ENCODE measurements at regions not wholly inside any gene's neighbourhood (a gene's known extent, or its start where the extent isn't known, plus 50 kb on each side); places are given as distances from the start of the nearest gene placed in this dataset.

GRCh38 chr18:67406714-67407113 lies 109.8 kb downstream of the DSEL start:
- Histone ChIP-seq H3K4me1 (ENCODE audit: control insufficient read depth in 5 of 5, insufficient read depth in 5 of 5, low read length in 5 of 5) (no peaks in the 10 kb centered on the region), H3K27me3 (ENCODE audit: control insufficient read depth in 3 of 3, insufficient read depth in 3 of 3, low read length in 2 of 3) (no peaks in the 10 kb centered on the region), H3K27ac (ENCODE audit: low read depth in 1 of 2, low read length in 1 of 2) (no peak overlapping the region), H3K9ac (ENCODE audit: insufficient read depth in 1 of 2, low read length in 2 of 2) (no peak overlapping the region), H3K36me3 (ENCODE audit: control insufficient read depth in 4 of 4, insufficient read depth in 4 of 4, low read length in 4 of 4) (no peaks in the 10 kb centered on the region), H3K9me3 (ENCODE audit: control insufficient read depth in 4 of 4, insufficient read depth in 3 of 4, low read length in 3 of 4) (no peaks in the 10 kb centered on the region), H3K4me3 (no peak overlapping the region)
- TF ChIP-seq CTCF (IDR thresholded peaks at IDR 0.05; ENCODE audit: control extremely low read depth, extremely low read depth): no peak
- ATAC-seq (ENCODE audit: insufficient read depth, low FRiP score) (no peak), DNase-seq (no peak)
- 33 to 53% methylated on average over 2 of the region's 2 CpGs for WGBS, 2 donors

- no peak for TF ChIP-seq CTCF (IDR thresholded peaks at IDR 0.05; ENCODE audit: control extremely low read depth, extremely low read depth)
- Histone ChIP-seq H3K9ac (ENCODE audit: insufficient read depth in 1 of 2, low read length in 2 of 2) (no peak overlapping the region), H3K4me1 (ENCODE audit: control insufficient read depth in 5 of 5, insufficient read depth in 5 of 5, low read length in 5 of 5) (no peaks in the 10 kb centered on the region), H3K4me3 (no peak overlapping the region), H3K27me3 (ENCODE audit: control insufficient read depth in 3 of 3, insufficient read depth in 3 of 3, low read length in 2 of 3) (no peaks in the 10 kb centered on the region), H3K27ac (ENCODE audit: low read depth in 1 of 2, low read length in 1 of 2) (no peak overlapping the region), H3K36me3 (ENCODE audit: control insufficient read depth in 4 of 4, insufficient read depth in 4 of 4, low read length in 4 of 4) (no peaks in the 10 kb centered on the region), H3K9me3 (ENCODE audit: control insufficient read depth in 4 of 4, insufficient read depth in 3 of 4, low read length in 3 of 4) (no peaks in the 10 kb centered on the region)
- 22 to 61% methylated on average over 1 of the region's 1 CpG for WGBS, 2 donors
- ATAC-seq (ENCODE audit: insufficient read depth, low FRiP score) (no peak), DNase-seq (no peak)
These were observed 114.0 kb downstream of the DSEL start for GRCh38 chr18:67402543-67402942.

- H3K27ac ChIP-seq (ENCODE audit: low read depth in 1 of 2, low read length in 1 of 2): no peak overlapping the region
- DNase-seq (no peak), ATAC-seq (ENCODE audit: insufficient read depth, low FRiP score) (no peak)
- 78 to 80% methylated on average over 4 of the region's 4 CpGs for WGBS, 2 donors
- no peaks in the 10 kb centered on the region for H3K4me1 ChIP-seq (ENCODE audit: control insufficient read depth in 5 of 5, insufficient read depth in 5 of 5, low read length in 5 of 5)
- no peaks in the 10 kb centered on the region for H3K27me3 ChIP-seq (ENCODE audit: control insufficient read depth in 3 of 3, insufficient read depth in 3 of 3, low read length in 2 of 3)
- no peaks in the 10 kb centered on the region for H3K36me3 ChIP-seq (ENCODE audit: control insufficient read depth in 4 of 4, insufficient read depth in 4 of 4, low read length in 4 of 4)
- peaks cover 0 to 3% (median 0%) of the 10 kb centered on the region in 4 donors for H3K9me3 ChIP-seq (ENCODE audit: control insufficient read depth in 4 of 4, insufficient read depth in 3 of 4, low read length in 3 of 4)
- H3K4me3 ChIP-seq: no peak overlapping the region
- no peak for TF ChIP-seq CTCF (IDR thresholded peaks at IDR 0.05; ENCODE audit: control extremely low read depth, extremely low read depth)
- H3K9ac ChIP-seq (ENCODE audit: insufficient read depth in 1 of 2, low read length in 2 of 2): no peak overlapping the region
These were observed 115.9 kb downstream of the DSEL start for GRCh38 chr18:67400502-67401117.

GRCh38 chr18:67386032-67386431 lies 130.5 kb downstream of the DSEL start:
- ATAC-seq (ENCODE audit: insufficient read depth, low FRiP score): no peak
- TF ChIP-seq CTCF (IDR thresholded peaks at IDR 0.05; ENCODE audit: control extremely low read depth, extremely low read depth): no peak
- 60 to 74% methylated on average over 3 of the region's 3 CpGs for WGBS, 2 donors
- DNase-seq: no peak
- H3K9me3 ChIP-seq (ENCODE audit: control insufficient read depth in 4 of 4, insufficient read depth in 3 of 4, low read length in 3 of 4): no peaks in the 10 kb centered on the region
- no peaks in the 10 kb centered on the region for H3K4me1 ChIP-seq (ENCODE audit: control insufficient read depth in 5 of 5, insufficient read depth in 5 of 5, low read length in 5 of 5)
- H3K36me3 ChIP-seq (ENCODE audit: control insufficient read depth in 4 of 4, insufficient read depth in 4 of 4, low read length in 4 of 4): no peaks in the 10 kb centered on the region
- H3K9ac ChIP-seq (ENCODE audit: insufficient read depth in 1 of 2, low read length in 2 of 2): no peak overlapping the region
- no peak overlapping the region for H3K4me3 ChIP-seq
- H3K27ac ChIP-seq (ENCODE audit: low read depth in 1 of 2, low read length in 1 of 2): no peak overlapping the region
- H3K27me3 ChIP-seq (ENCODE audit: control insufficient read depth in 3 of 3, insufficient read depth in 3 of 3, low read length in 2 of 3): no peaks in the 10 kb centered on the region
